B cell (primary cell): ENCODE measurements at regions not wholly inside any gene's neighbourhood (a gene's known extent, or its start where the extent isn't known, plus 50 kb on each side); places are given as distances from the start of the nearest gene placed in this dataset.

Experiments used
- CTCF ChIP-seq: fragments of 200-600 bp; IDR thresholded peaks from one replicate; pipeline ENCODE4 v1.8.0; 2022; ENCODE audit warnings: antibody characterized with exemption, mild to moderate bottlenecking
- EZH2 ChIP-seq: IDR thresholded peaks from 2 replicates; pipeline ENCODE4 v1.6.1; 2012; ENCODE audit warnings: borderline replicate concordance, low read depth, mild to moderate bottlenecking, moderate library complexity, low read length; ENCODE audit not compliant: insufficient read depth, poor library complexity, severe bottlenecking

- no peak for TF ChIP-seq CTCF
- no peak for TF ChIP-seq EZH2
These were observed 350.5 kb upstream of the PCDH20 start for GRCh38 chr13:61765940-61766666.
